ES-I3 (cell line): ENCODE measurements at regions not wholly inside any gene's neighbourhood (a gene's known extent, or its start where the extent isn't known, plus 50 kb on each side); places are given as distances from the start of the nearest gene placed in this dataset.

Source experiments
- H3K36me3 ChIP-seq: 2 replicates; pipeline ENCODE4 v1.6.1; 2013; ENCODE audit warnings: mild to moderate bottlenecking, low read length, control low read depth, moderate library complexity; ENCODE audit not compliant: insufficient read depth
- H3K4me1 ChIP-seq: 2 replicates; pipeline ENCODE4 v1.6.1; 2013; ENCODE audit warnings: mild to moderate bottlenecking, control low read depth, low read length; ENCODE audit not compliant: insufficient read depth
- H3K9ac ChIP-seq: 2 replicates; pipeline ENCODE4 v1.6.1; 2013; ENCODE audit warnings: low read depth, mild to moderate bottlenecking, low read length, moderate library complexity
- H3K9me3 ChIP-seq: 2 replicates; pipeline ENCODE4 v1.6.1; 2013; ENCODE audit warnings: mild to moderate bottlenecking, low read length, moderate library complexity; ENCODE audit not compliant: control insufficient read depth, insufficient read depth

GRCh38 chr13:29980339-29980738 is 129.9 kb upstream of the UBL3 start:
- Histone ChIP-seq H3K36me3 (no peaks in the 10 kb centered on the region), H3K9me3 (no peaks in the 10 kb centered on the region; the same call in none of the 2 replicates), H3K4me1 (no peaks in the 10 kb centered on the region), H3K9ac (no peak overlapping the region)

GRCh38 chr13:29978211-29978610 is 127.8 kb upstream of the UBL3 start:
- Histone ChIP-seq H3K36me3 (no peaks in the 10 kb centered on the region), H3K4me1 (no peaks in the 10 kb centered on the region), H3K9me3 (no peaks in the 10 kb centered on the region; the same call in none of the 2 replicates), H3K9ac (no peak overlapping the region)

GRCh38 chr13:29977476-29978120 is 127.2 kb upstream of the UBL3 start:
- no peaks in the 10 kb centered on the region for H3K4me1 ChIP-seq
- no peak overlapping the region for H3K9ac ChIP-seq
- no peaks in the 10 kb centered on the region for H3K36me3 ChIP-seq
- H3K9me3 ChIP-seq = no peaks in the 10 kb centered on the region; the same call in none of the 2 replicates

GRCh38 chr13:29976535-29976934 is 126.1 kb upstream of the UBL3 start:
- H3K4me1 ChIP-seq = no peaks in the 10 kb centered on the region

GRCh38 chr13:29975283-29975682 is 124.9 kb upstream of the UBL3 start:
- H3K4me1 ChIP-seq = no peaks in the 10 kb centered on the region
- H3K9ac ChIP-seq = no peak overlapping the region
- H3K9me3 ChIP-seq = no peaks in the 10 kb centered on the region
- H3K36me3 ChIP-seq = no peaks in the 10 kb centered on the region

More at GRCh38 chr13:29976535-29976934, 126.1 kb upstream of the UBL3 start:
- Histone ChIP-seq H3K36me3 (no peaks in the 10 kb centered on the region), H3K9ac (no peak overlapping the region), H3K9me3 (no peaks in the 10 kb centered on the region; the same call in 1 of the 2 replicates)

GRCh38 chr13:29969286-29969685 is 118.9 kb upstream of the UBL3 start:
- Histone ChIP-seq H3K9me3 (peaks cover 11% of the 10 kb centered on the region), H3K9ac (no peak overlapping the region), H3K36me3 (no peaks in the 10 kb centered on the region), H3K4me1 (peaks cover 8% of the 10 kb centered on the region)

GRCh38 chr13:29964181-29964845 is 113.9 kb upstream of the UBL3 start:
- Histone ChIP-seq H3K9ac (peak overlapping the region; percentile 24; the same call in 1 of the 2 replicates), H3K9me3 (peaks cover 11% of the 10 kb centered on the region), H3K36me3 (no peaks in the 10 kb centered on the region), H3K4me1 (peaks cover 15% of the 10 kb centered on the region)

- peaks cover 19% of the 10 kb centered on the region for H3K4me1 ChIP-seq
- peaks cover 11% of the 10 kb centered on the region for H3K9me3 ChIP-seq
- H3K9ac ChIP-seq = no peak overlapping the region
- H3K36me3 ChIP-seq = no peaks in the 10 kb centered on the region
Measured at GRCh38 chr13:29963089-29963488, 112.7 kb upstream of the UBL3 start.

GRCh38 chr13:29961036-29961670 is 110.7 kb upstream of the UBL3 start:
- peaks cover 24% of the 10 kb centered on the region for H3K4me1 ChIP-seq
- H3K36me3 ChIP-seq = no peaks in the 10 kb centered on the region
- peaks cover 6% of the 10 kb centered on the region for H3K9me3 ChIP-seq

GRCh38 chr13:29959603-29960002 is 109.2 kb upstream of the UBL3 start:
- H3K36me3 ChIP-seq = no peaks in the 10 kb centered on the region
- peaks cover 15% of the 10 kb centered on the region for H3K4me1 ChIP-seq
- no peaks in the 10 kb centered on the region for H3K9me3 ChIP-seq
- H3K9ac ChIP-seq = no peak overlapping the region

More at GRCh38 chr13:29961036-29961670, 110.7 kb upstream of the UBL3 start:
- H3K9ac ChIP-seq = no peak overlapping the region

- Histone ChIP-seq H3K9me3 (no peaks in the 10 kb centered on the region), H3K9ac (no peak overlapping the region), H3K36me3 (no peaks in the 10 kb centered on the region), H3K4me1 (peaks cover 15% of the 10 kb centered on the region; the same call in 1 of the 2 replicates)
Measured at GRCh38 chr13:29959086-29959485, 108.7 kb upstream of the UBL3 start.

GRCh38 chr13:29958476-29958875 is 108.1 kb upstream of the UBL3 start:
- H3K9ac ChIP-seq = no peak overlapping the region
- peaks cover 11% of the 10 kb centered on the region; the same call in 1 of the 2 replicates for H3K4me1 ChIP-seq
- H3K36me3 ChIP-seq = no peaks in the 10 kb centered on the region
- H3K9me3 ChIP-seq = no peaks in the 10 kb centered on the region

GRCh38 chr13:29957320-29957719 is 106.9 kb upstream of the UBL3 start:
- peaks cover 8% of the 10 kb centered on the region; the same call in 1 of the 2 replicates for H3K4me1 ChIP-seq
- no peak overlapping the region for H3K9ac ChIP-seq
- H3K9me3 ChIP-seq = no peaks in the 10 kb centered on the region
- H3K36me3 ChIP-seq = no peaks in the 10 kb centered on the region

GRCh38 chr13:29956853-29957252 is 106.4 kb upstream of the UBL3 start:
- H3K4me1 ChIP-seq = peaks cover 8% of the 10 kb centered on the region; the same call in 1 of the 2 replicates
- H3K9me3 ChIP-seq = no peaks in the 10 kb centered on the region
- no peaks in the 10 kb centered on the region for H3K36me3 ChIP-seq
- no peak overlapping the region for H3K9ac ChIP-seq
